ENCODE measurements at regions not wholly inside any gene's neighbourhood (a gene's known extent, or its start where the extent isn't known, plus 50 kb on each side); places are given as distances from the start of the nearest gene placed in this dataset.

DNA sequence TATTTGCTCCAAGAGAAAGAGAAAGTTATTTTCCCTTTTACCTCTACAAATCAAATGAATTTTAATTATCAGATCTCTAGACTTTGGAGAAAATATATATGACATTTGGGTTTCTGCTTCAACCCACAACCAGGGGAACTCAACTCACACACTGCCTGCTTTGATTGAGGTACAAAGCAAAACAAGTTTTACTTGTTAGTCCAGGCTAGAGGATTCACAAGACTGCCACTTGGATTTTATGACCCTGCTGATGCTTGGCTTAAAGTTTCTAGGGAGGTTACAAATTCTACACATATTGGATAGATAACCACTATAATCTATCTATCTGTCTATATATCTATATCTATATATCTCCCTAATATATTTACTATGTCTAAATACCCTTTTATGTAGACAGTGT lies 467.3 kb upstream of the RGS18 start:
- TF ChIP-seq CEBPB (IDR thresholded peaks at IDR 0.05; ENCODE audit: low read depth, low read length) = no peak
- no peak for TF ChIP-seq RAD21 (IDR thresholded peaks at IDR 0.05; ENCODE audit: low read length)
- TF ChIP-seq, protein P1, sequence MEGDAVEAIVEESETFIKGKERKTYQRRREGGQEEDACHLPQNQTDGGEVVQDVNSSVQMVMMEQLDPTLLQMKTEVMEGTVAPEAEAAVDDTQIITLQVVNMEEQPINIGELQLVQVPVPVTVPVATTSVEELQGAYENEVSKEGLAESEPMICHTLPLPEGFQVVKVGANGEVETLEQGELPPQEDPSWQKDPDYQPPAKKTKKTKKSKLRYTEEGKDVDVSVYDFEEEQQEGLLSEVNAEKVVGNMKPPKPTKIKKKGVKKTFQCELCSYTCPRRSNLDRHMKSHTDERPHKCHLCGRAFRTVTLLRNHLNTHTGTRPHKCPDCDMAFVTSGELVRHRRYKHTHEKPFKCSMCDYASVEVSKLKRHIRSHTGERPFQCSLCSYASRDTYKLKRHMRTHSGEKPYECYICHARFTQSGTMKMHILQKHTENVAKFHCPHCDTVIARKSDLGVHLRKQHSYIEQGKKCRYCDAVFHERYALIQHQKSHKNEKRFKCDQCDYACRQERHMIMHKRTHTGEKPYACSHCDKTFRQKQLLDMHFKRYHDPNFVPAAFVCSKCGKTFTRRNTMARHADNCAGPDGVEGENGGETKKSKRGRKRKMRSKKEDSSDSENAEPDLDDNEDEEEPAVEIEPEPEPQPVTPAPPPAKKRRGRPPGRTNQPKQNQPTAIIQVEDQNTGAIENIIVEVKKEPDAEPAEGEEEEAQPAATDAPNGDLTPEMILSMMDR (conservative IDR thresholded peaks at IDR 0.05; ENCODE audit: low read depth, low read length) = no peak
- TF ChIP-seq POLR2A (IDR thresholded peaks at IDR 0.05; ENCODE audit: low read depth, low read length) = no peak
- TF ChIP-seq RFX5 (IDR thresholded peaks at IDR 0.05; ENCODE audit: low read depth, low read length) = no peak
- TF ChIP-seq RCOR1 (IDR thresholded peaks at IDR 0.05; ENCODE audit: insufficient replicate concordance, low read length) = no peak
- TF ChIP-seq, protein P2, sequence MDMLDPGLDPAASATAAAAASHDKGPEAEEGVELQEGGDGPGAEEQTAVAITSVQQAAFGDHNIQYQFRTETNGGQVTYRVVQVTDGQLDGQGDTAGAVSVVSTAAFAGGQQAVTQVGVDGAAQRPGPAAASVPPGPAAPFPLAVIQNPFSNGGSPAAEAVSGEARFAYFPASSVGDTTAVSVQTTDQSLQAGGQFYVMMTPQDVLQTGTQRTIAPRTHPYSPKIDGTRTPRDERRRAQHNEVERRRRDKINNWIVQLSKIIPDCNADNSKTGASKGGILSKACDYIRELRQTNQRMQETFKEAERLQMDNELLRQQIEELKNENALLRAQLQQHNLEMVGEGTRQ (IDR thresholded peaks at IDR 0.05; ENCODE audit: low read depth, low read length) = no peak
- no peak for TF ChIP-seq NFE2L2 (IDR thresholded peaks at IDR 0.05; ENCODE audit: low read depth, low read length)
- no peak for TF ChIP-seq CHD1 (IDR thresholded peaks at IDR 0.05; ENCODE audit: low read depth, low read length)
- no peak for TF ChIP-seq SMC3 (IDR thresholded peaks at IDR 0.05; ENCODE audit: low read depth, low read length)
- TF ChIP-seq FOS (IDR thresholded peaks at IDR 0.05; ENCODE audit: low read depth, low read length) = no peak
- no peak for TF ChIP-seq MAFK (IDR thresholded peaks at IDR 0.05; ENCODE audit: low read depth, low read length)
- TF ChIP-seq MAZ (IDR thresholded peaks at IDR 0.05; ENCODE audit: borderline replicate concordance, low read depth, low read length) = no peak
- no peak for TF ChIP-seq MXI1 (IDR thresholded peaks at IDR 0.05; ENCODE audit: borderline replicate concordance, low read depth, low read length)

Data from IMR-90 (cell line).